SH-SY5Y (cell line): ENCODE measurements at regions not wholly inside any gene's neighbourhood (a gene's known extent, or its start where the extent isn't known, plus 50 kb on each side); places are given as distances from the start of the nearest gene placed in this dataset.

Experiments
- GATA2 ChIP-seq: IDR thresholded peaks from 2 replicates; pipeline ENCODE4 v1.6.1; 2011; ENCODE audit warnings: mild to moderate bottlenecking, low read depth, low read length
- GATA3 ChIP-seq: IDR thresholded peaks from 2 replicates; pipeline ENCODE4 v1.6.1; 2011; ENCODE audit warnings: low read depth, mild to moderate bottlenecking, low read length, moderate library complexity

DNA sequence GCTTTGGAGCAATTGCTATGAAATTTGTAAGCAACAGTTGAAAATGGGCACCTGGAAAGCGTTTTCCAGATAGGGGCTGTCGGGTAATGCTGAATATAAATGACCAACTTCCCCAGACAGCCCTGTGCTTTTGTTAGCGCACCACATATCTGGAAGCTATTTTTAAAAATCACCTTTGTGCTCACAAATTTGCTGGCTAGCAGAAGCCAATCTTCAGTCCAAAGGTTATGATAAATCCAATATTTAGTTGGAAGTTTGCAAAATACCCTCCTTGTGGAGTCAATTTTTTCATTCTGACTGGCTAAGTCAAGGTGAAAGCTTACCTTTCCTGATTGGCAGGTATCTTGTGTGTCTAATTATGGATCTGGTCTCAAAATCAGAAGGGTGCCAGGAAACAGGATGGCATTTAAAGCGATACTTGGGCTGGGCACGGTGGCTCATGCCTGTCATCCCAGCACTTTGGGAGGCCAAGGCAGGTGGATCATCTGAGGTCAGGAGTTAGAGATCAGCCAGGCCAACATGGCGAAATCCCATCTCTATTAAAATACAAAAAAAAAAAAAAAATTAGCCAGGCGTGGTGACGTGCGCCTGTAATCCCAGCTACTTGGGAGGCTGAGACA is 124.1 kb upstream of the AJAP1 start:
- TF ChIP-seq GATA3 (no peak), GATA2 (no peak)
